HCEC 1CT (cell line): ENCODE measurements at regions not wholly inside any gene's neighbourhood (a gene's known extent, or its start where the extent isn't known, plus 50 kb on each side); places are given as distances from the start of the nearest gene placed in this dataset.
"Not testable (repeated sequence)": the region's sequence is repeated elsewhere in the genome, so short reads cannot be mapped to it uniquely, and the experiment has no call there.

Source experiments
- DNase-seq: peaks from one replicate; pipeline ENCODE4 v3.0.0-alpha.2; 2017

DNA sequence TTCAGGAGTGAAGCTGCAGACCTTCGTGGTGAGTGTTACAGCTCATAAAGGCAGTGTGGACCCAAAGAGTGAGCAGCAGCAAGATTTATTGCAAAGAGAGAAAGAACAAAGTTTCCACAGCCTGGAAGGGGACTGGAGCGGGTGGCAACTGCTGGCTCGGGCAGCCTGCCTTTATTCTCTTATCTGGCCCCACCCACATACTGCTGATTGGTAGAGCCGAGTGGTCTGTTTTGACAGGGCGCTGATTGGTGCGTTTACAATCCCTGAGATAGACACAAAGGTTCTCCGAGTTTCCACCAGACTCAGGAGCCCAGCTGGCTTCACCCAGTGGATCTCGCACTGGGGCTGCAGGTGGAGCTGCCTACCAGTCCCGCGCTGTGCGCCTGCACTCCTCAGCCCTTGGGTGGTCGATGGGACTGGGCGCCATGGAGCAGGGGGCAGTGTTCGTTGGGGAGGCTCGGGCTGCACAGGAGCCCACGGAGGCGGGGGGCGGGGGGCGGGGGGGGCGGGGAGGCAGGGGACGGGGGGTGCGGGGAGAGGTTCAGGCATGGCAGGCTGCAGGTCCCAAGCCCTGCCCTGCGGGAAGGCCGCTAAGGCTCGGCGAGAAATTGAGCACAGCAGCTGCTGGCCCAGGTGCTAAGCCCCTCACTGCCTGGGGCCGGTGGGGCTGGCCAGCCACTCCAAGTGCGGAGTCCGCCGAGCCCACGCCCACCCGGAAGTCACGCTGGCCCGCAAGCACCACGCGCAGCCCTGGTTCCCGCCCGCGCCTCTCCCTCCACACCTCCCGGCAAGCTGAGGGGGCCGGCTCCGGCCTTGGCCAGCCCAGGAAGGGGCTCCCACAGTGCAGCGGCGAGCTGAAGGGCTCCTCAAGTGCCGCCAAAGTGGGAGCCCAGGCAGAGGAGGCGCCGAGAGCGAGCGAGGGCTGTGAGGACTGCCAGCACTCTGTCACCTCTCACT is 59.9 kb upstream of the EN2 start:
- not testable (repeated sequence) for DNase-seq

DNA sequence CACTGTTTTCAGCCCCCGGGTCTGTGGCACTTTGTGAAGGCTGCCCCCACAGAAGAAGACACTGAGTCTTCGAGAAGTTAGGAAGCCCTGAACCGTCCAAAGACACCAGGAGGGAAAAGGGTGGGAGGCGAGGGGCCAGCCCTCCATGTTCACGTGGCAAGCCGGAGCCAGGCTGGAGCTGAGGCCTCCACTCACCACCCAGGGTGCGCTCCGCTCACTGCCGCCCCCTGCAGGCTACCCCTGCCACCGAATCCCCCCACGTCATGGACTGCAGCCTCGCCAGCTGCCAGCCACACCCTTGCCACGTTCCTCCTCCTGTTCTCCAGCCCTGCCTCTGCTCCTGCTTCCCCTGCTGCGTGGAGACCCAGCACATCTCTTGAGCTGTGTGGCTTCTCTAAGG is 59.0 kb upstream of the EN2 start:
- DNase-seq, result no peak

DNA sequence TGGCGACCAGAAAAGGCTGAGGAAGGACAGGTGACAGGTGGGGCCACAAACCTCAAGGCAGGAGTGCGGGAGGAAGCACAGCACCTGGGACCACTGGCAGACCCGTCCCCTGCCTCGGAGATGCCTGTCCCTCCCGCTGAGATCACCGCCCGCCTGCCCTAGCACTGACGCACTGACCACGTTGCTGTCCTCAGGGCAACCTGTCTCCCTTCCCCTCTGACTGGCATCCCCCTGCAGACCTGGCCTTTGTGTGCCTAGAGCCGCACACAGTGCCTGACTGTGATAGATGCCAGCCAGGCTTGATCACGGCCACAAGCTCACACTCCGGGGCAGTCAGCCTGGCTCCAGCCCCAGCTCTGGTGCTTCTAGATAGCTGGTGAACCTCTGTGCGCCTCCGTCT is 58.4 kb upstream of the EN2 start:
- no peak for DNase-seq

GRCh38 chr7:155401231-155401630 is 56.7 kb upstream of the EN2 start:
- DNase-seq, result no peak

DNA sequence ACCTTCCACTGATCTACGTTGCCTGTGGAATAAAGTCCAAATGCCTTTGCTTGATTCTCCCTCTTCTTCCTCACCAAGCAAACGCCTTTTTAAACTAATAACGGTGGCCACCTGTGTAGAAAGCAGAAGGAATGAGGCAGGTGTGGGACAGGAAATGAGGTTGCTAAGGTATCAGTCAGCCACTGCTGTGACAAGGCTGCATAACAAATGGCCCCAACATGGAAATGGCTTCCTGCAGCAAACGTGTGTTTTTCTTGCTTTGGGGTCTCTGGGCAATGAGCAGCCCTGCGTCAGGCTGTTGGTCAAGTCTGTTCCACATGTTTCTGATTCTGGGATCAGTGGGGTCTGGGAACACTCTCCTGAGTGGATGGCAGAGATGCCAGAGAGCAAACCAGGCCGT is 56.0 kb upstream of the EN2 start:
- DNase-seq, result no peak

GRCh38 chr7:155402941-155403340 is 55.0 kb upstream of the EN2 start:
- DNase-seq, result no peak

DNA sequence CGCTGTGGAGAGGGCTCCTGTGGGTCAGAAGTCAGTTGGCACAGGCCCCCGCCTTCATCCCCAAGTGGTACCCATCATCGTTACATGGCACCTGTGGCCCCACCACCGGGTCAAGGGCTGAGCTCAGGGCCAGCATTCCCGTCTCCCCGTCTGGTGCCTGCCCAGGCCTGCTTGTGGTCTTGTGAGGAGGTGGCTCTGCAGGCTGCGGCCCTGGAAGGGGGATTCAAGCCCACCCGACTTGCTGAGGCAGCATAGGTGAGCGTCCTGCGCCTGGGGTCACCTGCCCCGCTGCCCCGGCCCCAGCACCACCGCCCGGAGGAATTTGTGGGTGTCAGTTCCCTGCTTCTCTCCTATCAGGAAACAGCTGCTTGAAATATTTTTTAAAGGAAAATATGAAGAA is 53.0 kb upstream of the EN2 start:
- DNase-seq, result no peak

DNA sequence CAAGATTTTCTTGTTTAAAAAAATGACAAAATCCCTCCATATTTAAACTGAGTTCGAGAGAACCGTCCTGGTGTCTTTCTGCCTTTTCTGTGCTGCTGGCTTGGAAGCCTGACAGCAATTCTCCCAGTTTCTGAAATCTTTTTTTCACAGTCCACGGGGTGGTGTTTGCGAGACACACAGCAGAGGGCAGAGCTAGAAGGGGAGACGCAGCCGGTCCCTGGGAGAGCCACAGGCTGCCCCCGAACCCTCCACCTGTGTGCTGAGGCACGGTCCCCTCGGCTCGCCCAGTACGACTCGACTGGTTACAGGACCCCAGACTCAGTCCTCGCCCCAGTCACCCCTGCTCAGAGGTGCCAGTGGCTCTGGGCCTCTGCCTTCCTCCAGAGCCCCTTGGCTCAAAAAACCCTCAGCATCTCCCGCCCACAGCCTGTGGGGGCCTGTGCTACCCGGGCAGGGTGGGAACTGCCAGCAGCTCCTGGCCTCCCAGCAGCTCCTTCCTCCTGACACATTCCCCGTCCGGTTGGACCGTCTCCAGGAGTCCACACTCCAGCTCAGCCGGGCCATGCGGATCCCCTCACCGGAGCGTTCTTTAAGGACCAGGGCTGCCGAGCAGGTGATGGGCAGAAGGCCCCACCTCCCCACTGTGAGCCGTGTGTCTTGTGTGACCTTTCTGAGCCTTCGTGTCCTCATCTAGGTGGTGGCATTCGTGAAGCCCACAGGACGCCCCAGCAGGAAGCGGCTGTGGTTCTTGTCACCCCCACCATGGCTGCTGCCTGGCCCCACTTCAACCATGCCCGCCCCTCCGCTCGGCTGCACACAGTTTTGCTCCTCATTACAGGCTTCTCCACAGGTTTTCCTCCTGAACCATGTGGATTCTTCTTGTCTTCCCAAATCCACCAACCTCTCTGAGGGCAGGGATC is 52.3 kb upstream of the EN2 start:
- no peak for DNase-seq

GRCh38 chr7:155407799-155408198 is 50.1 kb upstream of the EN2 start:
- no peak for DNase-seq
